Activated CD4-positive, CD25-positive, alpha-beta regulatory T cell treated with anti-CD3 and anti-CD28 coated beads, Interleukin-2, amount 50 U/mL, for 24 hours (primary cell): ENCODE measurements at regions not wholly inside any gene's neighbourhood (a gene's known extent, or its start where the extent isn't known, plus 50 kb on each side); places are given as distances from the start of the nearest gene placed in this dataset.
A peak's percentile ranks its signal among the peaks of the same experiment; 100 is the strongest.
"Not testable (repeated sequence)": the region's sequence is repeated elsewhere in the genome, so short reads cannot be mapped to it uniquely, and the experiment has no call there.

Experiments
- ATAC-seq, 2 donors: fragments of 150-1000 bp; cut with Tn5 transposase; one replicate each; pipeline ENCODE4 v1.10.0; 2021; ENCODE audit warnings: mild to moderate bottlenecking in 1 of 2, moderate library complexity in 1 of 2

DNA sequence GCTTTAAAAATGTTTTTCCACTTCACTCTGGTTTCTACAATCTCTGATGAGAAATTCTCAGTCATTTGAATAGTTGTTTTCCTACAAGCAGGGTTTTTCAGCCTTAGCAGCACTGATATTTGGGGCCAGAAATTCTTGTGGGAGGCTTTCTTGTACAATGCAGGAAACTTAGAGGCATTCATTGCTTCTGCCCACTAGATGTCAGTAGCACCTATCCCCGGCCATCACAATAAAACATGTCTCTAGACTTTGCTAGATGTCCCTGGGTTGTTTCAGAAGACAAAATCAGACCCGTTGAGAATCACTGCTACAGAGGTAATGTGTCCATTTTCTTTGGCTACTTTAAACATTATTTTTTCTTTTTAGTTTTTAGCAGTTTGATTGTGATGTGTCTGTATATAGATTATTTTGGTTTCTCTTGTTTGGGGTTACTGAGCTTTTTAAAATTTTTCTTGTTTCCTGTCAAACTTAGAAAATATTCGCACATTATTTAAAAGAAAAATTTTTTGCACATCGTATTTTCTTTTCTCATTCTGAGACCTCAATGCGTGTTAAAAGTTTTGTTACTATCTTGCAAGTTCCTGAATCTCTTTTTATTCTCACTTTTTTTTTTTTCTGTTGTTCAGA is 60.8 kb upstream of the CCDC179 start:
- peak in 1 of 2 donors; percentile 36 for ATAC-seq

DNA sequence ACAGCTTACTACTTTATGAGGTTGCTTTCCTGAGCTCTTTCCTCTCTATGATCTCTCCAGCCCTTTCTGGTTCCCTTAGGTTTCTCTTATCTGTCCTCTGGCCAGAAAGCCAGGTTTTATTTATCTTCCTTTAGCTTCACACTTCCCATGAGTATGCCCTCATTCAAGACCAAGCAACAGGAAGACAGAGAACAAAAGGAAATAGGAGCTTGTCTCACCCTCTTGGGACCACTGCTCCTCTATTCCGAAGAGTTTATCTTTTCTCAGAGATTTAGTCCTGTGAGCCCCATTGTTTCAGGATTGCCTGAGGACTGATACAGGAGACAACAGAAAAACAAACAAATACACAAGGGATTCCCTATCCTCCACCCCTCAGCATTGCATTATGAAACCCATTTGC is 62.4 kb upstream of the CCDC179 start:
- no peak for ATAC-seq

DNA sequence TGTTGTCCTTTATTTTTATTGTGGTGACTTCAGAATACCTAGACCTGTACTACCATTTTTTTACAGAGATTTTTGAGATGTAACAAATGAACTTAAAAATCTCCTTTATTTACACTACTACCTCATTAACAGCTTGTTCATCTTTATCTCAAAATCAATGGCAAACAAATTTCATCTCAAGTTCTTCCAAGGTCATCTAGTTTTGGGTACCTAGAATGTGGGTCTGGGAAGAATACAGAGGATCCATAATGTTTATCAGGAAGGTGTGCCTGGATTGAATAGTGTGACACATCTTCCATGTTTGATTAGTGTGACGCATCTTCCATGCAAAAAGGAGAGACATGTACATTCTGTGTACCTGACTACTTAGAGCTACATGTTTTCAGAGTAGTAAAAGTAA is 63.3 kb upstream of the CCDC179 start:
- ATAC-seq = no peak

DNA sequence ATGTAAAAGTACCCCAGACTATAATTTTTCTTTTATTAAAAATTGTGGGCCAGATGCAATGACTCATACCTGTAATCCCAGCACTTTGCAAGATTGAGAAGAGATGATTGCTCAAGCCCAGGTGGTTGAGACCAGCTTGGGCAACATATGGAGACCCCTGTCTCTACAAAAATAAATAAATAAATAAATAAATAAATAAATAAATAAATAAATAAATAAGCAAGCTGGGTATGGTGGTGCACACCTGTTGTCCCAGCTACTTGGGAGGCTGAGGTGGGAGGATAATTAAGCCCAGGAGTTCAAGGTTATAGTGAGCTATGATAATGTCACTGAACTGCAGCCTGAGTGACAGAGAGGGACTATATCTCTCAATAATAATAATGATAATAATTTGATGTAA is 66.1 kb upstream of the CCDC179 start:
- no peak for ATAC-seq

DNA sequence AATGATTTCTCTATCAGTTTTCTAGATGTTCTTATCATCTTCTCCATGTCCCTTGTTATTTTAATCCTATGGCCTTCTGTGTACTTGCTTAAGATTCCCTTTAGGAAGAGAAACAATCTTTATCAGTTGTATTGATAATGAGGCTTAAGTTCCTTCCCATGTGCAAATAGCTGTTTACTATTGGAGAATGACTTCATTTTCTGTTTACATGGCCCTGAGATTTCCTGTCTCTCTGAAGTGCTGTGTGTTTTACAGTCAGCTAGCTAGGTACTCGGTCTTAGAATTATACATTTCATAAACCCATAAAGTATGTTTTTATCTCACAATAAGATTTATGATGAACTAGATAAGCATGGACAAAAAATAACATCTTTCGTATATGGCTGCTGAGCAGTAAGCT is 67.5 kb upstream of the CCDC179 start:
- no peak for ATAC-seq

GRCh38 chr11:22928207-22928917 is 68.1 kb upstream of the CCDC179 start:
- no peak for ATAC-seq

DNA sequence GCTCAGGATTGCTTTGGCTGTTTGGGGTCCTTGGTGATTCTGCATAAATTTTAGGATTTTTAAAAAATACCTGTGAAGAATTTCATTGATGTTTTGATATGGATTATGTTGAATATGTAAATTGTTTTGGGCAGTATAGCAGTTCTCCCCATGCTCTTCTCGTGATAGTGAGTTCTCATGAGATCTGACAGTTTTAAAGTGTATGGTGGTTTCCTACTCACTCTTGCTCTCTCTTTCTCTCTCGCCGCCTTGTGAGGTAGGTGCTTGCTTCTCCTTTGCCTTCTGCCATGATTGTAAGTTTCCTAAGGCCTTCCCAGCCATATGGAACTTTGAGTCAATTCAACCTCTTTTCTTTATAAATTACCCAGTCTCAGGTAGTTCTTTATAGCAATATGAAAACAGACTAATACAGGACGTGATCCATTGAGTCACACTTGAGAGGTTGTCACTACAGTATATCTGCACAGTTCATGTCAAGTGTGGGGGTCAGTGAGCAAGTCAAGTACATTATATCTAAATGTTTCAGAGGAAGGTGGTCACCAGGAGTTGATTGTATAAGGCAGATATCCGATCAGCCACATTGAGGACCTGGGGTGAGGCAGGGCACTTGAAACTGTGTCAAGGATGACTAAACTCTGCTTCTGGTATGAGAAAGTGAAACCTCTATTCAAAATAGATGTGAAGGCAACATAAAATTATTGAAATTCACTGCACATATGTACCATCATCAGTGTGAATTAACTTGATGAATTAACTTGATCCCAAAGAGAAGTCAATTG is 70.7 kb upstream of the CCDC179 start:
- no peak for ATAC-seq

- ATAC-seq = no peak
These were observed 78.4 kb upstream of the CCDC179 start for GRCh38 chr11:22938691-22939090.

- not testable (repeated sequence) for ATAC-seq
These were observed 81.3 kb upstream of the CCDC179 start for GRCh38 chr11:22941544-22941943.

DNA sequence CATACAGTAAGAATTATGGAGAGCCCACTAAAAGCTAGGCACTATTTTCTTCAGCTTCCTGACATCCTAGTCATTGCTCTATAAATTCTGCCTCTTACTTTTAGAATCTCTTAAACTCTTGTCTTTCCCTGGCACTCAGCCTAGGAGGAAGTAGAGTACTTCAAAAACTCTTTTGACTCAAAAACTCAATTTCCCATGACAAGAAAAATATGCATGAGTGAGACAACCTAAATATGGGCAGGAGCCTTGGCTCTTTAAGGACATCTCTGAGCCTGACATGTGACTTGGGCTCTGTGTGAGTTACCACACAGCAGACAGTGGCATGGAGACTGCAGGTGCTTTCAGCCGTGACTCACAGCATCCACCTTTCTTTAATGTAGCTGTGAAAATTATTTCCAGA is 97.5 kb upstream of the CCDC179 start:
- no peak for ATAC-seq

DNA sequence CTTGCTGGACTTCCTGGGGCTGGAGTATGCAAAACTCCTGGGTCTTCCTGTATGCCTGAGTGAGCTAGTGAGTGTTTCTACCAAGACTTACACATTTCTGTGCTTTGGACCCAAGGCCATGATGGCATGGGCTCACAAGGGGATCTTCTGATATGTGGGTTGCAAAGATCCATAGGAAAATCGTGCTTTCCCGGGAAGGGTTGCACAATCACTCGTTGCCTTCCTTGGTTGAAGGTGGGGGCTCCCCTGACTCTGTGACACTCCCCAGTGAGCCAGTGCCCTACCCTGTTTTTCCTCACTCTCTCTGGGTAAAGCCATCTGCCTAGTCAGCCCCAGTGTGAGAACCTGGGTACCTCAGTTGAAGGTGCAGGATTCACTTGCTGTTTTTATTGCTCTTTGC is 114.0 kb upstream of the CCDC179 start:
- ATAC-seq = no peak

- ATAC-seq = no peak
These were observed 115.9 kb upstream of the CCDC179 start for GRCh38 chr11:22976146-22976545.

- ATAC-seq = no peak
These were observed 122.6 kb upstream of the CCDC179 start for GRCh38 chr11:22982903-22983302.

DNA sequence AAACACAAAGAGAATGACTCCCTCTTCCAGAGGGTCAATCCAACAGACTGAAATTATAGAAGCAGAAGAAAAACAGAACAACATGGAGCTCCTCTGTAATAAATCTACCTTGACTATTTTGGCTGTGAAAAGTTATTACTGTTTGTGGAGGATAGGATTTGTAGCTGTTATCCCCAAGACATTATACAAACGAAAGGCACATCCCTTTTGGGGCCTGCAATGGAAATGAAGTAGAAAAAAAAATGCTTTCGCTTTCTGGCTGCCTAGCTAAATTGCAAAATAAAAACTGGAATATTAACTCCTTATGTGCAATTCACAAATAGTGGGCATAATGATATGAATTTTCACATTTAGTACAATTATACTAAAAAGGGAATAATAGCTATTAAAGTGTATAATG is 123.8 kb upstream of the CCDC179 start:
- no peak for ATAC-seq

- no peak for ATAC-seq
These were observed 129.1 kb upstream of the CCDC179 start for GRCh38 chr11:22989371-22989770.

GRCh38 chr11:22991196-22991595 is 130.9 kb upstream of the CCDC179 start:
- no peak for ATAC-seq

DNA sequence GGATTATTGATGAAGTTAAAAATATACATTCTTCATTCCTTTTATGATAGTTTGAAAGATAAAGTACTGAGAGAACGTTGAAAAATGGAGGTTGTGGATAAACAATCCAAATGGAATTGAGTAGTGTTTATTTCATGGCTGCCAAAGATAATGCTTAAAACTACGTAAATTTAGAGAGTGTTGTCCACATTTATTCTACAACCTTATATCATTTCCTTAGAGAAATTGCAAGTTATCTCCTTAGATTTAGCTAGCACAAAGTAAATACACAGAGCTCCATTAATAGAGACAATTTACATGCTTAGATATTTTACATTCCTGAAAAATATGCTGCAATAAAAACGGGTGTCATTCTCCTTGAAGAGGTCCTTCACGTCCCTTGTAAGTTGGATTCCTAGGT is 146.5 kb upstream of the CCDC179 start:
- no peak for ATAC-seq

- ATAC-seq = no peak
These were observed 150.6 kb upstream of the CCDC179 start for GRCh38 chr11:23010790-23011335.

DNA sequence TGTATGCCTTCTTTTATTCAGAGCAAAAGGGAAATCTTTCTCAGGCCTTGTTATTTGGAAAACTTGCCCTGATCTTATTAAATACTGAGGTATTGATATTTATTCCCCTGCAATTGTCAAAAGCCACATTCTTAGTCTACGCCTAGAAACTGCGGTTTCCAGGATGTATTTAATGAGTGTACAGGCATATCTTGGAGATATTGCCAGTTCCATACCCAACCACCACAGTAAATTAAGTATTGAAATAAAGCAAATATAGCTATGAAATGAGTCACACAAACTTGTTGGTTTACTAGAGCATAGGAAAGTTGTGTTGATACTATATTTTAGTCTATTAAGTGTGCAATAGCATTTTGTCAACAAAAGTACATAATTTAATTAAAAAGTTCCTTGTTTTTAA is 152.7 kb upstream of the CCDC179 start:
- ATAC-seq = no peak

- ATAC-seq = no peak
These were observed 153.2 kb upstream of the CCDC179 start for GRCh38 chr11:23013509-23013908.

DNA sequence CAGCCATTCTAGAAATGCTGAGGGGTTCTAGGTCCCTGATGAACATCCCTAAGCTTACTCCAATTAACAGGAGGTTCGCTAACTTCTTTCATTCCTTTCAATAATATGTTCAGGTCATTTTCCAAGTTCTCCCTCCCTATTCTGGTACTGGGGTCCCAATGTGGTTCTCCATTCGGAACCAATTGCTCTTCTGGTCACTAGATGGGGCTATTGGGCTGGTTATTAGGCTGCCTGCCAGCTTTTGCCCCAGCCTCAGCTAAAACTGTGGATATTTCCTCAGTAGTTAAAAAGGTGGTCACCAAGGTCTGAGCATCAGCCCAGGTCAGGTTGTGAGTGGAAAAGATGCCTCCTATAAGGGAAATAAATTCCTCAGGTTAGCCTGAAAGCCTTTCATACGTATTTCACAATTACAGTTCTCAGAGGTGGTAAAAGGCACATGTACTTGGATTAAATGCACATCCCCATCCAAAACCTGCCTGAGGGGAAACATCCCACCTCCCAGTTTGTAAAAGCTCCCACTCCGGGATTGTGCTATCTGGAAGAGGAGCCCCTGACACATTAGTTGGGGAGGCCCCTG is 161.1 kb upstream of the CCDC179 start:
- ATAC-seq = no peak

- no peak for ATAC-seq
These were observed 162.6 kb upstream of the CCDC179 start for GRCh38 chr11:23022854-23023253.

GRCh38 chr11:23023319-23023718 is 163.0 kb upstream of the CCDC179 start:
- ATAC-seq = no peak
